NCI-H2227 (cell line): ENCODE measurements at regions not wholly inside any gene's neighbourhood (a gene's known extent, or its start where the extent isn't known, plus 50 kb on each side); places are given as distances from the start of the nearest gene placed in this dataset.
A peak's percentile ranks its signal among the peaks of the same experiment; 100 is the strongest.
"Not testable (repeated sequence)": the region's sequence is repeated elsewhere in the genome, so short reads cannot be mapped to it uniquely, and the experiment has no call there.

Experiments
- DNase-seq: peaks from one replicate; lab custom pipeline; 2025; ENCODE audit not compliant: unreplicated experiment; lab: John Stamatoyannopoulos, UW

DNA sequence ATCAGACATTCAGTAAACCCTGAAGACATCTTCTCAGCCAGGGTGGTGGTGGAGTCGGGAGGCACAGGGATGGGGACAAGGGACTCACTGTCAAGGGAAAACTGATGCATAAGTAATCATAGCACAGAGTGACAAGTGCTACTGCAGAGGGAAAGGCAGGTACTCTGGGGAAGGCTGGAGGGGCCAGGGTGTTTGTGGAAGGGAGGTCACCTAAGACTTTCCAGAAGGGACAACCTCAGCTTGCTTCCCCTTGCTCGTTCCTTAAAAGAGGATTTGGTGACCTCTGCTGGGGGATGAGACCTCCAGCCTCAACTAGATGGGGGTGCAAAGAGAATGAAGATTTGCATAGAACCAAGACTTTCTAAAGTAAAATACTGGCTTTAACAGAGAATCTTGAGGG, 99.5 kb downstream of the SLC4A3 start:
- DNase-seq: no peak

DNA sequence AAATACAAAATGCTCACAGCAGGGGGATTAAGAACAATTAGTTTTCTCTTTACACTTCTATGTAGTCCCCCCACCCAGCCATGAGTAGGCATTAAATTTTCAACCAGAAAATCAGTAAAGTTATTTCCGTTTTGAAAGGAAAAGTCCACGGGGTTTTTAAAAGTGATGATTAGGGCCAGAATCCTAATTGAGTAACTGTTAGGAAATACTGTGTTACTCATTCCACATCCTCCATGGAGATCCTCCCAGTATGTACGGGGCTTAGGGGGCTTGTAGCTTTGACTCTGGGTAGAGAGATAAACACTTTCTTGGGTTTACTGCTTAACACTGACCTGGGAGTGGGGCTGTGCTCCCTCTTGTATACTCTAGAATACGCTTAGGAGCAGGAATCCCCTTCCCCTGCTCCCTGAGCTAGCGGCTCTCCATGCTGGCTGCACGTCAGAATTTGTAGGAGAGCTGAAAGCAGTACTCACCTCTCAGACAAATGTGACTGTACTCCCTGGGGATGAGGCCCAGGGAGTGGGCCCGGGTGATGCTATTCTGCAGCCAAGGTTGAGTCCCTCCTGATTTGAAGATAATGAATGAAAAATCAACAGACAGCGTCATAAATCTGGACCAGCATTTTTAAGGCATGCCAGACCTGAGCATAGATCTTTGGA, 100.5 kb downstream of the SLC4A3 start:
- DNase-seq: no peak

DNA sequence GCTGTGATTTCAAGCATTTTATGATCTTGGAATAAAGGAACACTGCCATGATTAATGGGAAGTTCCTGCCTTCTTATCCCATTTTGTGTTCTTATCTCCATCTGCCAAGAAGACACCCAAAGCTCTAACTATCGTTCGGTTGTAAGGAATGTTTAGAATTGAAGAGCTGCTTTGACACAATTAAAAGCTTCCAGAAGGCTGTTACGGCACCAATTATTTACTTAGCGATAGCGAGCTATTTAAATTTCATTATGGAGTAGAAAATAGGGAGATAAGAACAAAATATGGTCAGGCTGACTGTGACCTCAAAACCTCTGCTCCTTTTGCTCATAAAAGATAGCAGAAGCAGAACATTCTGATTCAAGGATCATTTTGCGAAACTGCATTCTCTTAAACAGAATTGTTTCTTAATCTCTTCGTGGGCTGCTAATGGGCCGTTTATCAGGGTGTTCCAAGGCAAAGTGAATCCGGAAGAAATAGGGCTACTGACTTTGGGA, 101.6 kb downstream of the SLC4A3 start:
- DNase-seq: no peak

DNA sequence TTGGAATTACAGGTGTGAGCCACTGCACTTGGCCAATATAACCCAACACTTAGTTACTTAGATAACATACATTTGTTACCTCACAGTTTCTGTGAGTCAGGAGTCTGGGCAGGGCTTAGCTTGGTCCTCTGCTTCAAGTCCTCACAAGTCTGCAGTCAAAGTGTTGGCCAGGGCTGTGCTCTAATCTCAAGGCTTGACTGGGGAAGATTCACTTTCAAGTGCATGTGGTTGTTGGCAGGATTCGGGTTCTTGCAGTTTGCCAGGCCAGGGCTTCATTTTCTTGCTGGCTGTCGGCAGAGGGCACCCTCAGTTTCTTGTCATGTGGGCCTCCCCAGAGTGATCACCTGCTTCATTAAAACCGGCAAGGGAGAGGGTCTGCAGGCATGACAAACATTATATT, 103.7 kb downstream of the SLC4A3 start:
- no peak for DNase-seq

DNA sequence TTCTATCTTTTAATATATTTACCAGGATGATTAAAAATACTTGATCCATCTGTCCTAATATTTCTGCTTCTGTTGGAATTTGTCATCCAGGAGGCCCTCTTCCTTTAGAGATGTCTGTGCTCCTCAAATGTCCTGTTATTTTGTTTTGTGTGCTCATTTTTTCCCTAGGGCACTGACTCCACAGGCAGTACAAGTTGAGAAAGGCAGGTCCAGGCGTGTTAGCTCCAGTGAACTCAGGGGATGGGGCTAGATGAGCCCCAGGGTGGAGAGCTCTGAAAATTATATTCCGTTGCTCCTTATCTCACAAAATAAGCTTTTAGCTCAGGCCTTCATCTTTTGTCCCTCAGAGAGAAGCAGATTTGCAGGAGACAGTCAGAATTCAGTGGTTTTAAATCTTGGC, 105.7 kb downstream of the SLC4A3 start:
- DNase-seq: no peak

DNA sequence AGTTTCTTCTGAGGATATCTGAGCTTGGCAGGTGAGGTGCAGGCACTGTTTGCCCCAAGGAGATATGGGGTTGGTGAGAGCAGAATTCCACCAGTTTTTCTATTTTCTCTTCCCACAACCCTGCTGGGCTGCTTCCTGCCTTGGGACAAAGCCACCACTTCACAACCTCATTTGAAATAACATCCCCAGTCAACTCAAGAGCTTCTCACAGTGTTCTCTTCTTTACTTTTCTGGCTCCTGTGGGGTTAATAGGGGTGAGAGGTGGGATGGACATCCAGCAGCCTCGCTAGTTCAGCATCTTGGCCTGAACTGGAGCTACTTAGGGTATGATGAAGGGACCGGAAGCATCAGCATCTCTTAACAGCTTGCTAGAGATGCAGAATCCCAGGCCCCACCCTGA, 106.3 kb downstream of the SLC4A3 start:
- no peak for DNase-seq

DNA sequence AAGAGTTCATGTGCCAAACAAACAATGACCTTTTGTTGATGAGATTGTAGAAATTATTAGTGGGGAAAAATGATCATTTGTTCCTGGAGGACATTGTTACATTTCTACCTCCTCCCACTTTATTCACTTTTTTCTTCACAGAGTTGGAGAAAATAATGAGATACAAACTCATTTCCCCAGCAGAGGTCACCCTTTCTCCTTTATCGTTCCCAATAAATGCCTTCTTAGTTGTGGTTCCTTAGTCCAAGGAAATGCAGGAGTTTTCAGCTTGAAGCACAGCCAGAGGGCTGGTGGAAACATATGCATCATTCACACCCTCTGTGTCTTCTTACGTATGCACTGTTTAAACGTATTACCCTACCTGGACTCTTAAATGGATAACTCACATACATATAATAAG, 108.8 kb downstream of the SLC4A3 start:
- DNase-seq: peak; percentile 76

DNA sequence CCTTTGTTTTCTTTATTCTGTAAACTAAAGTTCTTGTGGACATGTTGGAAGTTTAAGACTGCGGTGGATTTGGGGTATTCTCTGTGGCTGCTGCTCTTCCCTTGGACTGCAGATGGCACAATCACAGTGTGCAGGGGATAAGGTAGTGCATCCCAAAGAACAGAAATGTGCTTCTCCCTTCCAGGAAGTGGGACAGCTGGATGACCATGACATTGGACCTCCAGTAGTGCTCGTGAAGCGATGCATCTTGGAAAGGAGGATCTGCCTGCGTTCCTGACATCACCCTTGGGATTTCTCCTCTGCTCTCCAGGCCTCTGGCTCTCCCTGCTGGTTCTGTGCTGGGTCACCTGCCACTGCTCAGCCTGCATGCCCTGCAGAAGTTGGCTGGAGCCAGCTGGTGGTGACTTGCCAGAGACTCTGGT, 109.9 kb downstream of the SLC4A3 start:
- DNase-seq: no peak

DNA sequence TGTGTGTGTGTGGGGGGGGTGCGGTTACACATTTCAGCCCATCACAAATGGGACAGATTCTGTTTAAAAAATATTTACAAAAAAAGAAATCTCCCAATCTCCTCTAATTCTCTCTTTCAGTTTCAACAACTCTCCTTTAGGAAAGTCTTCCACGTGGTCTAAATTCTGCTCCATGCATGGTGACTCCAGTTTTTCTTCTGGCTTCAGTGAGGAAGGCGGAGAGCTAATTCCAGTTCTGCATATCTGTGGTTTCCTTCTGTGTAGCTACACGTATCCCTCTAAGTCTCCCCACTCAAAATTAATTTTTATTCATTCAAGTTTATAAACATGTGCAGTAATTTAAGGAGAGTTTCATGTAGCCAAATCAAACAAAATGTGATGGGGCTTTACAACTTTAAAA, 111.6 kb downstream of the SLC4A3 start:
- DNase-seq: no peak

DNA sequence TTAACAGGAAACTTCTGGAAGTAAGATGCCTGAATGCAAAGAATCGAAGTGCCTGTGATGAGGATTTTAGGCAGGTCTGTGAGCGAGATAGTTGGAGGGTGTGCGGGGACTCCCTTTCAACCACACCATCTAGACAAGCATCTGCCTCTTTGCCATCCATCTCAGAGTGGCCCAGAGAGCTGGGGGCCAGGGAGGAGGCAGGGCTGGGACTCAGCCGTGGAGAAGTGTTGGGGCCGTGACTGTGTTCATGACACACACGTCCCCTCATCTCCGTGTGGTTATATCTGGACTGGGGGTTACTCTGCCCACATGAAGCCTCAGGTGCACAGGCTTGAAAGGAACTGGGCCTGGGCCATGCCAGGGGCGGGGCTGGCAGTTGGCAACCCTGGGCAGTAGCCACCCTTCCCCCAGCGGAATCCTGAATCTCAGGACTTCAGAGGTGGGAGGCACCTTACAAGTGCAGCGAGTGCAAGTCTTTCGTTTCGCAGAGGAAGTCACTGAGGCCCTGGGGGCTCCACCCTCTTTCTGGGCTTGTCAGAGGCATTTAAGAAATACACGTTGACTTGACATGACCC, 112.5 kb downstream of the SLC4A3 start:
- no peak for DNase-seq

DNA sequence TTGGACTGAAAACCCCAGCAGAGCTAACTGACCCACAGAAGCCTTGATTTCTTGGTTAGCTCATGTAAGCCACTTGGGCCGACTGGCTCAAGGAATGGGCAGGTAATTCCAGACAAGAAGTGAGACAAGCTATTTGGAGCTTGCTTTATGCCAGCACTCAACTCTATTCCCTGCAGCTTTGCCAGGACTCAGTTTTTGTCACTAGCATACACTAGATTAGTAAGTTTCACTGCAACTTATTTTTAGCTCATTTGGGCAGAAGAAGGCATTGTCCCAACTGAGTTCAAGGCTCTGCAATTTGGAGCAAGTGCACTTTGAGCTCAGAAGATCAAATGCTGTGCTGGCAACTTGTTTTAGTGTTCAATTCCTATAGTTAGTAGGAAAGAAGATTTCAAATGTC, 116.1 kb downstream of the SLC4A3 start:
- no peak for DNase-seq

DNA sequence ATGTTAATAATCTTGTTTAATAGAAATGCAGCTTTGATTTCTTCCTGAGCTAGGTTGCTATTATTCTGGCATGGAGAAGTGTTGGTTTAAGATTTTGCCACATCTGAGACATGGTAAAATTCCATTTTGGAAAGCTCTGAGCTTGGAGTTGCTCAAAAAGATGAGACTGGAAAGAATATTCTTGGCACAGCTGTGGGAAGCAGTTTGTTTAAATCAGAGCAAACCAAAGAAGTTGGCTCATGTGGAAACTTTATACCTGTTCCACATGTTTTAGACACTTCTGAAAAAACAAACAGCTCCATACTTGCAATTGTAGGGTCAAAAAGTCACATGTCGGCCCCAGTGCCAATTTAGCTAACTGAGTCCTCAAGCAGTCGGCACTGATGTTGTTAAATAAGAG, 116.6 kb downstream of the SLC4A3 start:
- no peak for DNase-seq

DNA sequence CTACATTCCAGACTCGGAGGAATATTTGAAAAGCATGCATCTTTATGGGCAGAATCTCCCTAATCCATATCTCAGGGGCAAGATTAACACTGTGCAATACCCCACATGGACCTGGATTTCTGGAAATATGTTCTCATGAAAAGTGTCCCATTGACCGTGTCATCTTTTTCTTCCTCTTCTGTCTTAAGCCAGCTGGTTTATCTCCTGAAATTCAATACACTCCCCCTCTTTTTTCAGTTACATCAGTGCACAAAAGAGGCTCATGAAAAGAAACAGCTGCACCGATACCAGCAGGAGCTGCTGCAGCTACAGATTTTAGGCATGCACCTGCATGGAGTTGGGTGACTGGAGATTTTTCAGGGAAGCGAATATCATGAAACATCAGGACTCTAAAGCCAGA, 117.2 kb downstream of the SLC4A3 start:
- no peak for DNase-seq

DNA sequence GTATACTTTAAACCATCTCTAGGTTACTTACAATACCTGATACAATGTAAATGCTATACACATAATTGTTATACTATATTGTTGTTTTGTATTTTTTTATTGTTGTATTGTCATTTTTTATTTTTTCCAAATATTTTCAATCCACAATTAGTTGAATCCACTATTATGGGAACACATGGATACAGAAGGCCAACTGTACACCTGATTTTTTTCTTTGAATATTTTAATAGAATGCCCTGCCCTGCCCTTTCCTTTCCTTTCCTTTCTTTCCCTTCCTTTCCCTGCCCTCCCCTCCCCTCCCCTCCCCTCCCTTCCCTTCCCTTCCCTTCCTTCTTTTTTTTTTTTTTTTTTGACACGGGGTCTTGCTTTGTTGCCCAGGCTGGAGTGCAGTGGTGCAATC, 120.2 kb downstream of the SLC4A3 start:
- no peak for DNase-seq

DNA sequence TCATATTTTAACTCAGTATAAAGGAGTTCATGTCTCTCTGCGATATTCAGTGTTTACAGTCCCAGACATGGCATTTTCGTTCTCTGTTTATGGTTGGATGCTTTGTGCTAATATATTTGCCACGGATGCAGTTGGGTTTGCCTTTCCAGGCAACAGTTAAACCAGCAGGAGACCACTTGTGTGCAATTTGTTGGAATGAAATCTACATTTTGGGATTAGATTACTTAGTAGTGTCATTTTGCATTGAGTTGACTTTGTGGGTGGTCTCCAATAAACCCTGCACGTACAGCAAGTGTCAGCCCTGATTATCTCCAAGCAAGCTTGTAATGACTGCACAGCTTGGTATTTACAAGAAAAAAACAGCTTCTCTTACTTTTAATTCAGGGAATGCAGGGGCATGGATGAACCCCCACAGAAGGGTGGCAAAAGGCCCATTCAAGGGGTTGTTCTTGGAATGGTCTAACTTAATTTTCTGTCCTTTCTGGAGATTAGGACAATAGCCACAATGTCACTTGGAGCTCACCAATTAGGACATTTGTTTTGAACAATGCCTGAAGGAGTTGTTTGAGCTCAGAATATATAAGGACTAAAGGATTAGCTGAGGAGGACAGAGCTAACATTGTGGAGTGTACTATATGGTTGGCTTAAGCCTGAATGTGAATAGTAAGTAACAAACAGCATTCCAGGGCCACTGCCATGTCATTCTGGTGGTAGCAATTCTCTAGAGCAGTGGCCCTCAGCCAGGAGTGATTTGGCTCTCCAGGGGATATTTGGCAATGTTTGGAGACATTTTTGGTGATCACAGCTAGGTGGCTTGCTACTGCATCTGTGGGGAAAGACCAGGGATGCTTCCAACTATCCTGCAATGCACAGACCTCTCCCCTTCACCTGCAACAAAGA, 121.5 kb downstream of the SLC4A3 start:
- peak; percentile 9 for DNase-seq

DNA sequence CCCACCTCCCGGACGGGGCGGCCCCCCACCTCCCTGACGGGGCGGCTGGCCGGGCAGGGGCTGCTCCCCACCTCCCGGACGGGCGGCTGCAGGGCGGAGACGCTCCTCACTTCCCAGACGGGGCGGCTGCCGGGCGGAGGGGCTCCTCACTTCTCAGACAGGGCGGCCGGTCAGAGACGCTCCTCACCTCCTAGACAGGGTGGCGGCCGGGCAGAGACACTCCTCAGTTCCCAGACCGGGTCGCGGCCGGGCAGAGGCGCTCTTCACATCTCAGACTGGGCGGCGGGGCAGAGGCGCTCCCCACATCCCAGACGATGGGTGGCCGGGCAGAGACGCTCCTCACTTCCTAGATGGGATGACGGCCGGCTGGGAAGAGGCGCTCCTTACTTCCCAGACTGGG, 123.7 kb downstream of the SLC4A3 start:
- not testable (repeated sequence) for DNase-seq

DNA sequence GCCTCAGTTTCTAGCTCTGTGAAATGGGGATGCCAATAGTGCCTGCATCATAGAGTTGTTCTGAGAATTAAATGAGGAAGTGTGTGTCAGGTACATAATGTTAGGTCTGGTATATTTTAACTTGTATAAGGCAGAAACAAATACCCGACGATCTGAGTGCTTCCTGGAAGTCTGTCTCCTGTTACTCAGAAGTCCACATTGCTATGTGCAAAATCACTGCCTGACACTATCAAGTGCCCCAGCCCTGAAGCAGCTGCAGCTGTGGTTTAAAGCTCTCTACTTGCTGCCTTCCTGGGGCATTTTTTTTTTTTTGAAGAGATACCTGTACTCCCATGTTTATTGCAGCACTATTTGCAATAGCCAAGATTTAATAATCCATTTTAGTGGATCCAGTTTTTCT, 125.3 kb downstream of the SLC4A3 start:
- no peak for DNase-seq

DNA sequence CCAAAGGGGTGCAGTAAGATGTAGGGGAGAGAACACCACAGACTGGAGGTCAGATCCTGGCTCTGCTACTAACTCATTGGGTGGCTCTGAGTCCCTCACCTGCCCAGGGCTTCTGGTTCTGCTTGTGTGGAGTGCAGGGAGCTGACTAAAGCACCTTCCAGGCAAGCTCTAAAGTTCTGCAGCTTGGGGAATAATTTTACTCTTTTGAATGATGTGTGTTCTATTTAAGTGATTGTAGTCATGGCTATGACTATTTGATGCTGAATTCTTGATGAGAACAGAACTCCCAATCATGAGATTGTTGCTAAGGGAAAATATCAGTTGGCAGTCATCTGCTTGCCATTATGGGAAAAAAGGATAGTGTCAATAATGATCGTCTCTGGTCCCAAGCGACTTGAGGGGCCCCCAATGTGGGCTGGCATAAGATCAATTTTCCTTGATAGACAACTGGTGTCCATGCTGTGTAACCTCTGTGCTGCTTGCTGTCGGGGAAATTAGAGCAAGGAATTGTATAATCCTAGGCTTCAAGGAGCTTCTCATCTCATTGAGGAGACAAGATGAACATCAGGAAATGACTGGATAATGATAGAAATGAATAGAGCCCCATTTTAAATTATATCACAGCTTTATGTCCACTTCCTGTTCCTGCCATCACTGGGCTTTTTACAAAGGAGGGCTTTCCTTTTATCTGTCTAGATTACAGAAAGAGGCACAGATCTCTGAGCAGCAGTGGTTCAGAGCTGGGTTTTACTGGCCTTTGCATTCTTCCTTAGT, 131.7 kb downstream of the SLC4A3 start:
- no peak for DNase-seq

DNA sequence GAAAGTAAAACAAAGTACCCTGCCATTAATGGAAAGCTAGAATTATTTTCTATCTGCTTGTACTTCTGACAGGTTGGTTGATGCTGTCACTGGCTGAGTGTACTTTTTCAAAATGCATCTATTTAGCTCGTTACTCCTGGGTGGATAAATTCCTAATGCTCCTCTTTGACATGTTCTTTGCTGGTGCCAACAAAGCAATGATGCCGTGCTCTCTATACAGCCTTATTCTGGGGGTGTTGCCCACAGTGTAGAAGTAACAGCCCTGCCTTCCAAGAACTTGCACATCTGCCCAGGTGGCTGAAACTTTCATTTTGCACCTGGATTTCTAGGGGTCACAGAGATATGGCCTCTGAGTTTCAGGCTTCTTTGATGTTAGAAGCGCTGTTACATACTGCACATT, 132.4 kb downstream of the SLC4A3 start:
- DNase-seq: no peak

DNA sequence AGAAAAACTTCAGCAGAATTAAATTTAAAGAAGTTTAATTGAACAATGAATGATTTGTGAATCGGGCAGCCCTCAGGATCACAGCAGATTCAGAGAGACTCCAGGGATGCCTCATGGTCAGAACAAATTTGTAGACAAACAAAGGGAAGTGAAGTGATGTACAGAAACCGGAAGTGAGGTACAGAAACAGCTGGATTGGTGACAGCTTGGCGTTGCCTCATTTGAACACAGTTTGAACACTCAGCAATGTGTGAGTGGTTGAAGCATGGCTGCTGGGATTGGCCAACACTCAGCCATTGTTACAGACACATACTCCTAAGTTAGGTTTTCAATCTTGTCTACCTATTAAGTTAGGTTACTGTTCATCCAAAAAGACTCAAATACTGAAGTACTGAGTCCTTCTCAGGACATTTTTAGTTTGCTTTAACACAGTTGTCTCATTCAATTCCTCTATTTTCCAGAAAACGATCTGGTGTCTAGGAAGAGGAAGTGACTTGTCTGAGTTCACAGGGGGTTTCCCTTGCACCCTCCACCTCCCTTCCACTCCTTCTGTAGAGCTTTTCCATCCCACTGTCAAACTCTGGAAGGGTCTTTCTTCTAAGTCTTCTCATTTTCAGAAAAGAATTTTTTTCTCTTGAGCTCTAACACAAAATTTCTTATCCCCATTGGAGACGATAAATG, 137.9 kb downstream of the SLC4A3 start:
- DNase-seq: no peak

DNA sequence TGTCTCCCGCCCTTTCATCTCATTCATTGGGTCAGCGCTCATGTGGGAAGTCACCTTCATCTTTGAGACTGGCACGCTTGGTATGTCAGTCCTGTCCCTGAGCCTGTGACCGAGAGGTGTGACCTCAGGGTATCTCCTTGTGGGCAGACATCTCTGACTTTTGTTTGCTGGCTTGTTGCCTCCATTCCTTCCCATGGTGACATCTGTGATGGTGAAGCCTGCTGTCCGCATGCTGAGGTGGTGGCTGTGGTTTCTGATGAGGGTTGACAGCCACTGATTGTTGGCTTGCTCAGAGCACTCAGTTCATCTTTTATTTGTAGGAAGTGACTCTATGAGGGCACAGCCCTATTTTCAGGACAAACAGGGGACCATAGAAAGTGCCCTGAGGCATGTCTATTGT, 139.2 kb downstream of the SLC4A3 start:
- DNase-seq: no peak
